Activated naive CD8-positive, alpha-beta T cell treated with anti-CD3 and anti-CD28 coated beads, Interleukin-2, amount 10 ng/mL, durations not matched to agents 7 days and 5 days (primary cell): ENCODE measurements at regions not wholly inside any gene's neighbourhood (a gene's known extent, or its start where the extent isn't known, plus 50 kb on each side); places are given as distances from the start of the nearest gene placed in this dataset.
"Not testable (repeated sequence)": the region's sequence is repeated elsewhere in the genome, so short reads cannot be mapped to it uniquely, and the experiment has no call there.

Experiments used
- ATAC-seq: fragments of 150-1000 bp; cut with Tn5 transposase; one replicate; pipeline ENCODE4 v1.10.0; 2021; ENCODE audit warnings: low read depth, moderate library complexity
- POLR2A ChIA-PET: fragments of 350-600 bp; sonication (Branson Sonifier 250); formaldehyde crosslinking; loops from one replicate; lab custom pipeline; 2021; ENCODE audit warnings: antibody characterized with exemption; lab: Charles Lee
- DNase-seq: peaks from one replicate; pipeline ENCODE4 v3.0.0; 2021
- H3K27ac Mint-ChIP-seq: one replicate; pipeline ENCODE4 v1.8.0; 2022; ENCODE audit warnings: mild to moderate bottlenecking, mixed read lengths
- H3K27me3 Mint-ChIP-seq: one replicate; pipeline ENCODE4 v1.8.0; 2022; ENCODE audit warnings: mild to moderate bottlenecking, moderate library complexity, mixed read lengths
- H3K36me3 Mint-ChIP-seq: one replicate; pipeline ENCODE4 v1.8.0; 2021; ENCODE audit warnings: mild to moderate bottlenecking, mixed read lengths
- H3K4me1 Mint-ChIP-seq: one replicate; pipeline ENCODE4 v1.8.0; 2021; ENCODE audit warnings: mixed read lengths
- H3K4me3 Mint-ChIP-seq: one replicate; pipeline ENCODE4 v1.8.0; 2022; ENCODE audit warnings: mild to moderate bottlenecking, moderate library complexity, mixed read lengths
- H3K9me3 Mint-ChIP-seq: one replicate; pipeline ENCODE4 v1.8.0; 2021; ENCODE audit warnings: mixed read lengths

DNA sequence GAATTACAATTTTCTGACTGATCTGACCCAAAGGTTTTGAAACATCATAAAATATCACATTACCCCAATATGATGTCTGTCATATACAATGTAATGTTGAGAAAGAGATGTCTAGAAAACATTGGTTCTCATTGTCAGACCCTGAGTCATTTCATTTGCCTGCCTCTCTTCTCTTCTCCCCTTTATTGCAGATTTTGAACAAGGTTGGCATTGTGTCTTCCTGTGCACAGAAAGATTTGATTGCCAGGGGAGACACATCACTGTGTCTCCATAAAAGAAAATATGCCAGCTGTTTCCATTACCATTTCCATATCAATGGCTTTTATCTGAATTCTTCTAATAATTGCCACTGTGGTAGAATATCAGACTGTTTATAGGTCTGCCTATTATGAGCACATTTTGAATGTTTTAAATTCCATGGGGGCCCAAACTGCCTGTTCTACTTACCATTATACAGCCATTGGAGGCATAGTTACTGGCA, 65.6 kb downstream of the IFI44 start:
- ATAC-seq (no peak), DNase-seq (no peak)
- Mint-ChIP-seq H3K9me3 (no peaks in the 10 kb centered on the region), H3K4me3 (no peak overlapping the region), H3K36me3 (no peaks in the 10 kb centered on the region), H3K4me1 (no peaks in the 10 kb centered on the region), H3K27me3 (peaks cover 8% of the 10 kb centered on the region), H3K27ac (no peak overlapping the region)
- POLR2A ChIA-PET: no interaction called here

DNA sequence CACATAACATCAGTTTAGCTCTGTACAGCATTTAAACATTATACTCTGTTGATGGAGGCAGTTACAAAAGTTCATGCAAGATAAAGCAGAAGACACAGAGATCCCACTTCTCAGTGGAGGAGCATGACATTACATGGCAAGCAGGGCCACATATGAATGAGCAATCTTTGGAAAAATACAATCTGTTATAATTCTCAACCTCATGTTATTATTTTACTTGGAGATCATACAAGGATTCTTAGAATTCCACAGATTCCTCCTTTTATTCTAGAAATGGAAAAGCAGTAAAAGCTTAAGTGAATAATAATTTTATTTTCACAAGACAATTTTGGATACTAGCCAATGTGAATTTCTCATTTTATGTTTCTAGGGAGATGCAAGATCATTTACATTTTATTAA, 66.6 kb downstream of the IFI44 start:
- no peaks in the 10 kb centered on the region for H3K9me3 Mint-ChIP-seq
- H3K4me3 Mint-ChIP-seq: no peak overlapping the region
- peaks cover 8% of the 10 kb centered on the region for H3K27me3 Mint-ChIP-seq
- DNase-seq (no peak), ATAC-seq (no peak)
- no peak overlapping the region for H3K27ac Mint-ChIP-seq
- no peaks in the 10 kb centered on the region for H3K4me1 Mint-ChIP-seq
- no peaks in the 10 kb centered on the region for H3K36me3 Mint-ChIP-seq
- POLR2A ChIA-PET: no interaction called here

DNA sequence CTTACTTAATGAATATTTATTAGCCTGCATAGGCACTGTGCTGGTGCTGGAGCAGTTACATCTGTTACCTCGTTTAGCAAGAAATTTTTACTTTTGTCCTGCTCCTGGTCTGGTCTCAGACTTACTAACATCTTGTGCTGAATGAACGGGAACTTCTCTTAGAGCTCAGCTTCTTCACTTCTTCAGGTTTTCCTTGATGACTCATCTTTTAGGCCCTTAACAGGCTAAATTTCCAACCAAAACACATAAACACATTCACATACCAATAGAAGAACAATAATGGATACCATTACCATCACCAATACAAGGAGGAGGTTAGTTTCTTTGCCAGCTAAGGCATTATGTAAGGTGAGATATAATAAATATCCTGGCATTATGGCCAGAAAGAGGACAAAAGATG, 68.9 kb downstream of the IFI44 start:
- Mint-ChIP-seq H3K9me3 (no peaks in the 10 kb centered on the region), H3K27ac (no peak overlapping the region), H3K4me3 (no peak overlapping the region), H3K27me3 (peaks cover 10% of the 10 kb centered on the region), H3K36me3 (no peaks in the 10 kb centered on the region), H3K4me1 (no peaks in the 10 kb centered on the region)
- ATAC-seq (no peak), DNase-seq (no peak)
- POLR2A ChIA-PET: no interaction called here

DNA sequence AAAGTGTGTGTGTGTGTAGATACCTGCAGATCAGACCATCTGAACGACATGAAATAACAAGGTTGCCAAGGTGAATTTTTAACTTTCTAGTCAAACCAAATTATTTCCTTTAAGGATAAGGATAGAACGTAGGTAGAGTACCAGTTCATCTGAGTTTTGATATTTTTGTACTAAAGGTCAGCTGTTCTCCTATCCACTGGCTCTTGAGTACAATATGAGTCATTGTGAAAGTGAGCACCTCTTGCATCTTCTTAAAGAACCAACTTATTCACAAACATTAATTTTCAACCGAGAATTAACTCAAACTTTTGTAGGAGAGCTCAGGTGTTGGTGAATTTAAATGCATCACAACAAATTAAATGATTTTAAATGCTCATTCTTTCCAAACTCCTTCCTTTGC, 71.5 kb downstream of the IFI44 start:
- ATAC-seq (no peak), DNase-seq (no peak)
- H3K36me3 Mint-ChIP-seq: no peaks in the 10 kb centered on the region
- POLR2A ChIA-PET: no interaction called here
- H3K4me3 Mint-ChIP-seq: no peak overlapping the region
- no peaks in the 10 kb centered on the region for H3K9me3 Mint-ChIP-seq
- H3K27me3 Mint-ChIP-seq: peaks cover 8% of the 10 kb centered on the region
- H3K4me1 Mint-ChIP-seq: no peaks in the 10 kb centered on the region
- H3K27ac Mint-ChIP-seq: no peak overlapping the region

DNA sequence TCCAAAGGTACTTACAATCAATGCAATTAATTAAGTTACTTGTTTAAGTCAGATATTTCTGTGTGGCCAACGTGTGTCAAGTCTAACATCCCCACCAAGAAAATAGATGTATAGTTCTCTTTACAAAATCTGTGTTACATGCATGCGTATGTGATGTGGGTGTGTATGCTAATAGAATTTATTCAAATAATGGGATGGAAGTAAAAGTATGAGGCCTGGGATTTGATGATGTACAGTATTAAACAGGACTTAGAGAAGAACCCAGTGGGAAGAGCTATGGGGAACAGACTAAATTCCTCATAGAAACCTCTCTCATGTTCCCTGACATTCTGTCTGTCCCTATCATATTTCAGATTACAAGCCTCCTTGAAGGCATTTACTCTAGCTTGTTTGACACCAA, 72.5 kb downstream of the IFI44 start:
- H3K36me3 Mint-ChIP-seq: no peaks in the 10 kb centered on the region

DNA sequence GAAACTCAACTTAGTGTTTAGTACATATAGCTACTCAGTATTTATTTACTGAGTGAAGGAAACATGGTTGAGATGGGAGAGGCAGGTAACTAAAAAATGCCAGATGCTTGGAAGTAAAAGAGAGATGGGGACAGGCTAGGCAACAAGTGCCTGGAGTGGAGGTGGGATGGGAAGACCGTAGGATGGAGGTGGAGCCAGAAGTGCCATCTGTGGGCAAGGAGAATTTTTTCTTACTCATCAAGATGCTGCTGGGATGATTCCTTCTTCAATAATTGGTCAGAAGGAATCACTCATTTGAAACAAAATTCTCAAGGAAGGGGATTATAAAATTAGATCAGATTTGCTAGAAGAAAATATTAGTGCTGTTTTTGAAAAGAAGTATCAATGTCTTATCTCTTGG, 72.9 kb downstream of the IFI44 start:
- H3K4me1 Mint-ChIP-seq: no peaks in the 10 kb centered on the region
- H3K27ac Mint-ChIP-seq: no peak overlapping the region
- H3K4me3 Mint-ChIP-seq: no peak overlapping the region
- no peak for DNase-seq
- no peaks in the 10 kb centered on the region for H3K36me3 Mint-ChIP-seq
- ATAC-seq: no peak
- POLR2A ChIA-PET: no interaction called here
- H3K27me3 Mint-ChIP-seq: peaks cover 8% of the 10 kb centered on the region
- H3K9me3 Mint-ChIP-seq: no peaks in the 10 kb centered on the region

More for the DNA sequence above, 72.5 kb downstream of the IFI44 start:
- no peak for ATAC-seq
- peaks cover 6% of the 10 kb centered on the region for H3K27me3 Mint-ChIP-seq
- DNase-seq: no peak
- H3K9me3 Mint-ChIP-seq: no peaks in the 10 kb centered on the region
- H3K4me3 Mint-ChIP-seq: no peak overlapping the region
- H3K4me1 Mint-ChIP-seq: no peaks in the 10 kb centered on the region
- H3K27ac Mint-ChIP-seq: no peak overlapping the region
- POLR2A ChIA-PET: no interaction called here

DNA sequence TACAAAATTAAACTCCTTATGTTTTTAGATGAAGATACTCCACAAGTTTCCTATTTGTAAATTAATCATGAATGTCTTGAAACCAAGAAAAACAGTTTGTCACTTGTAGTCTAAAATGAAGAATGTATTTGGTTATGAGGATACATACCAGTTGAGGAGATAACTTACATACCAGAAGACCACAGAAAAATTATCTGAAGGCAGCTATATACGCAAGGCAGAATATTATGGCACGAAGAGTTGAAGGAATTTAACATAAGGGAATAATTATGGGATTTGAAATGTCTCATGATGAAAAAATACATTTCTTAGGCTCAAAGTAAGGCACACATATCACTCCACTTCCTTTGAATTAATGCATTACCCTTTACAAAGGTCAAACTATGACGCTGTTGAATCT, 73.3 kb downstream of the IFI44 start:
- H3K9me3 Mint-ChIP-seq: no peaks in the 10 kb centered on the region
- DNase-seq: no peak
- H3K36me3 Mint-ChIP-seq: no peaks in the 10 kb centered on the region
- no peak overlapping the region for H3K27ac Mint-ChIP-seq
- H3K4me1 Mint-ChIP-seq: no peaks in the 10 kb centered on the region
- no peak for ATAC-seq
- POLR2A ChIA-PET: no interaction called here
- no peak overlapping the region for H3K4me3 Mint-ChIP-seq
- H3K27me3 Mint-ChIP-seq: peaks cover 8% of the 10 kb centered on the region

DNA sequence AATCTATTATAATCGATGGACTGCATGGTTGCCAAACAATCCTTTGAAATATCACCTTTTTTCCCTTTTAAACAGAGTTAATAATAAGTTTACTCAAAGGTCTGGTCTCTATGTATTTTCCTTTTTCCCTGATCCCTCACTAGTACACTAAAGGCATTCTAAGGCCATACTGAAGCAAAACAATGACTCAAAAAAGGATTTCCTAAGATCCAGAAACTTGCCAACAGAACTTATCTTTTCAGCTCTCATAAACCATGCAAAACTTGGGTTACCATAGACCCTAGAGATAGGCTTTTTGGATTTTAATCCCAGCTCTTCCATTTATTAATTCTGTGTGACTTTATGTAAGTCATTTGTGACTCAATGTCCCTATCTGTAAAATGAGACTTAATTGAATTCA, 77.1 kb downstream of the IFI44 start:
- no peak for ATAC-seq
- no peak overlapping the region for H3K4me3 Mint-ChIP-seq
- POLR2A ChIA-PET: no interaction called here
- H3K36me3 Mint-ChIP-seq: no peaks in the 10 kb centered on the region
- no peaks in the 10 kb centered on the region for H3K4me1 Mint-ChIP-seq
- peaks cover 6% of the 10 kb centered on the region for H3K27me3 Mint-ChIP-seq
- no peak for DNase-seq
- no peaks in the 10 kb centered on the region for H3K9me3 Mint-ChIP-seq
- H3K27ac Mint-ChIP-seq: no peak overlapping the region

DNA sequence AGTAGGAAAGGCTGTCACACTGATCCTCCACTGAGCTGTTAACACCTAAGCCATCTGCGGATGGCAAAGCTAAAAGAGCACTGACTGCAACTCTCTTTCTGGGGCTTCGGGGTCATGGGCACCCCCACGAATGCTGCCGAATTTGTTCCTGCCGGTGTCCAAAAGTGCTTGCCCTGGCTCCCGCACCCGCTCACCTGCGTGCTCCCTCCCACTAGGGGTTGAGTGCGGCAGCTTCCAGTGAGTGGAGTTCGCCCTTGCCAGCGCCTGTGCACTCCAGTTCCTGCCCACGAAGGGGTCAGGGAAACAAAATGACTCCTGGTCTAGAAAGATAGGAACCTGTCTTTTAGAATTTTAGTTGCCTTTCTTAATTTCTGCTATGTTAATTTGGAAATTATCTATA, 78.7 kb downstream of the IFI44 start:
- Mint-ChIP-seq H3K4me1 (no peaks in the 10 kb centered on the region), H3K9me3 (no peaks in the 10 kb centered on the region), H3K36me3 (no peaks in the 10 kb centered on the region), H3K4me3 (no peak overlapping the region), H3K27ac (no peak overlapping the region), H3K27me3 (peaks cover 7% of the 10 kb centered on the region)
- DNase-seq: no peak
- no peak for ATAC-seq
- POLR2A ChIA-PET: no interaction called here

DNA sequence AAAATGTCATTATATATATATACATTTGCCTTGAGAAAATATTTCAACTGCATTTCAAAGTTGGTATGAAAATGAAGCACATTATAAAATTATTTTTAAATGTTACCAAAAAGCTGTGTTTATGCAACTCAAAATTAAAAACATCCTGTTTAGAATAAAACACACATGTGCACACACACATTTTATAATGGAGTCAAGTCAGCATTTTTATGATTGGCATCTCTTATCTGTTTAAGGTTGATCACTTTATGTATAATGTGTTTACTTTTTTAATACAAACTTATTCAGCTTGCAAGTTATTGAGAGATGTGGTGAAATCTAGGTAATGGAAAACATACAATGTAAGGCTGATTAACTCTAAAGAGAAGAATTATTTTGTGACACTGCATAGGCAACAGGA, 80.4 kb downstream of the IFI44 start:
- Mint-ChIP-seq H3K36me3 (no peaks in the 10 kb centered on the region), H3K27me3 (peaks cover 7% of the 10 kb centered on the region), H3K9me3 (no peaks in the 10 kb centered on the region), H3K4me3 (no peak overlapping the region), H3K27ac (no peak overlapping the region), H3K4me1 (no peaks in the 10 kb centered on the region)
- ATAC-seq (no peak), DNase-seq (no peak)
- POLR2A ChIA-PET: no interaction called here

DNA sequence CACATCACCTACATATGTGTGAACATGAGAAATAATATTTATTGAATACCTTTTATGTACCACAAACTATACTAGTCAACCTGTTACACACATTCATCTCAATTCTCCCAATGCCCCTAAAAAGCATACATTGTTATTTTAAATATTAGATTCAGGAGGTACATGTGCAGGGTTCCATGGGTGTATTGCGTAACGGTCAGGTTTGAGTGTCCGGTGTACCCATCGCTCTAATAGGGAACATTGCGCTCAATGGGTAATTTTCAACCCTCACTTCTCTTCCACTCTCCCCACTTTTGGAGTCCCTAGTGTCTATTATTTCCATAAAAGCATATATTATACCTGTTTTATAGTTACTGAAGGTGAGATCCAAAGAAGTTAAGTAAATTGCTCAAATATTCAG, 82.0 kb downstream of the IFI44 start:
- POLR2A ChIA-PET: no interaction called here
- Mint-ChIP-seq H3K27me3 (peaks cover 7% of the 10 kb centered on the region), H3K4me3 (no peak overlapping the region), H3K9me3 (no peaks in the 10 kb centered on the region), H3K27ac (no peak overlapping the region), H3K4me1 (no peaks in the 10 kb centered on the region), H3K36me3 (no peaks in the 10 kb centered on the region)
- DNase-seq (no peak), ATAC-seq (no peak)

DNA sequence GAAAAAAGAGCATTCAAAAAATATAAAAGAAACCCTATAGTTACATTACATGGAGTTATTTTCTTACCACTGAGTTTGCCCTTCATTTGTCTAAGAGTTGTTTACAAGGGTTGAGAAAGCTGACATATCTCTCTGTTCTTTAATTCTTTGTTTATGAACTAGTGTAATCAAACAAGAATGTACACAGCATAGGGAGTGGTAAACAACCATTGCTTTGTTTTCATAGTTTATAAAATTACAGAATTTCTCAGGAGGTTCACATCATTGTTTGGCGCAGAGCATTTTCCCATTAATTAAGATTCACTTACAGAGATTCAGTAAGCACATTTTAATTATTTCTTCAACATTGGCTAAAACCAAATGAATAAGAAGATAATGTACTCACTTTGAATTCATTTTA, 87.6 kb downstream of the IFI44 start:
- DNase-seq (no peak), ATAC-seq (no peak)
- Mint-ChIP-seq H3K9me3 (peaks cover 6% of the 10 kb centered on the region), H3K27me3 (peaks cover 3% of the 10 kb centered on the region), H3K27ac (no peak overlapping the region), H3K4me3 (no peak overlapping the region), H3K4me1 (no peaks in the 10 kb centered on the region), H3K36me3 (no peaks in the 10 kb centered on the region)
- POLR2A ChIA-PET: no interaction called here

DNA sequence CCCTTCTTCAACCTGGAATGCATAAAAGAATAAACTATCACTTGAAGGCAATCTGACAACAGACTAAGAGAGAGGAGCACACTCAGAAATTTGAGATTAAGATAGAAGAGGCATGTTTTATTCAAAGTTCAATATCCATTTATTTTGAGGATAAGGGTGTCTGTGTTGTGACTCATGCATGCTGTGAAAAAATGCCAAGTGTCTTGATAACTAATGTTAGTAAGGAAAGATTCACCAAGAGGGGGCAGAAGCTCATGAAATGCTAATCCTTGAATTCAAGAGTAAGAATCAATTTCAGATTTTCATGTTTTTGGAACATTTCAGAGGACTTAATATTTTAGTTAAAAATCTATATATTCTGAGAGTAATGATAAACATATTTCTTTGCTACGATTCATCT, 94.0 kb downstream of the IFI44 start:
- Mint-ChIP-seq H3K36me3 (no peaks in the 10 kb centered on the region), H3K27me3 (peaks cover 4% of the 10 kb centered on the region), H3K9me3 (peaks cover 2% of the 10 kb centered on the region), H3K4me1 (no peaks in the 10 kb centered on the region), H3K4me3 (no peak overlapping the region), H3K27ac (no peak overlapping the region)
- POLR2A ChIA-PET: no interaction called here
- no peak for DNase-seq
- no peak for ATAC-seq

DNA sequence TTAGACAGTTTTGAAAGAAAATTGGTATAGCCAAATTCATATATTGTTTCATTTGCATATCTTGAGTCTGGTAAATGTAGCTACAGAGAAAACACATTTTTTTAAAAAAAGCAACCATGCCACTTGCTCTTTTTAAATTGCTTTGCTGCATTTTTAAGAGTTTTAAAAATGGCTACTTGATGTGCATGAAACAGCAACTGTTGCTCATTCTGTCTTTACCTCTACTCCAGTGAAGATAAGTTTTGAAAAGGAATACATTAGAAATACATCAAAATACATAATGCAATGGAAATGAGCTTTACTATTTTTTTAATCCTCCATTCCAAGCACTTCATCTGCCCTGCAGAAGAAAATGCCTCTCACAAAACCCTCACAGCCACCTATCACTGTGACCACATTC, 95.5 kb downstream of the IFI44 start:
- no peak overlapping the region for H3K27ac Mint-ChIP-seq
- H3K9me3 Mint-ChIP-seq: no peaks in the 10 kb centered on the region
- H3K4me3 Mint-ChIP-seq: no peak overlapping the region
- no peaks in the 10 kb centered on the region for H3K4me1 Mint-ChIP-seq
- no peak for DNase-seq
- POLR2A ChIA-PET: no interaction called here
- ATAC-seq: no peak
- peaks cover 4% of the 10 kb centered on the region for H3K27me3 Mint-ChIP-seq
- H3K36me3 Mint-ChIP-seq: no peaks in the 10 kb centered on the region

DNA sequence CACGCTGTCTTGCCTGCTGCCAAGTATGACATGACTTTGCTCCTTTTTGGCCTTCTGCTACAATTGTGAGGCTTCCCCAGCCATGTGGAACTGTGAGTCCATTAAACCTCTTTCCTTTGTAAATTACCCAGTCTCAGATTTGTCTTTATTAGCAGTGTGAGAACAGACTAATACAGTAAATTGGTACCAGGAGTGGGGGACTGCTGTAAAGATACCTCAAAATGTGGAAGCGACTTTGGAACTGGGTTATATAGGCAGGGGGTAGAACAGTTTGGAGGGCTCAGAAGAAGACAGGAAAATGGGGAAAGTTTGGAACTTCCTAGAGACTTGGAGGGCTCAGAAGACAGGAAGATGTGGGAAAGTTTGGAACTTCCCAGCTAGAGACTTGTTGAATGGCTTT, 104.0 kb downstream of the IFI44 start:
- H3K36me3 Mint-ChIP-seq, H3K27me3 Mint-ChIP-seq, H3K4me3 Mint-ChIP-seq, DNase-seq, ATAC-seq, H3K4me1 Mint-ChIP-seq, H3K27ac Mint-ChIP-seq, H3K9me3 Mint-ChIP-seq, POLR2A ChIA-PET: not testable (repeated sequence)
